Caco-2 (cell line): ENCODE measurements at regions not wholly inside any gene's neighbourhood (a gene's known extent, or its start where the extent isn't known, plus 50 kb on each side); places are given as distances from the start of the nearest gene placed in this dataset.

Experiments
- BruUV-seq: library from RNA; stranded (reverse); fragments of 400-500 nt; replicated peaks from 2 replicates; lab custom pipeline; 2021; lab: Mats Ljungman, UMichigan
- CTCF ChIA-PET: fragments of 300-600 bp; sonication (Branson Sonifier 250); formaldehyde crosslinking; loops from one replicate; lab custom pipeline; 2022; ENCODE audit warnings: antibody characterized with exemption; lab: Charles Lee
- POLR2A ChIA-PET: fragments of 300-600 bp; sonication (Branson Sonifier 250); formaldehyde crosslinking; loops from one replicate; lab custom pipeline; 2022; ENCODE audit warnings: antibody characterized with exemption; lab: Charles Lee
- DNase-seq, 2 experiments: peaks; one replicate each; pipeline versions ENCODE4 v3.0.0 to v3.0.0-alpha.2; 2020 to 2022
- H3K27me3 ChIP-seq: replicated peaks from 2 replicates; pipeline ENCODE4 v1.6.0; 2011; ENCODE audit warnings: low read length; ENCODE audit not compliant: control insufficient read depth, insufficient read depth
- H3K36me3 ChIP-seq: 2 replicates; pipeline ENCODE4 v1.5.1; 2011; ENCODE audit warnings: low read length; ENCODE audit not compliant: control insufficient read depth, insufficient read depth
- H3K4me1 ChIP-seq: fragments of 250-450 bp; sonication (Bioruptor Pico); 2 replicates; pipeline ENCODE4 v1.5.1; 2020; ENCODE audit warnings: mild to moderate bottlenecking
- H3K4me3 ChIP-seq: 2 replicates; pipeline ENCODE4 v1.5.1; 2011; ENCODE audit warnings: low read depth, mild to moderate bottlenecking, control low read depth, low read length
- H3K9me3 ChIP-seq: fragments of 250-450 bp; sonication (Bioruptor Pico); 2 replicates; pipeline ENCODE4 v1.5.1; 2020; ENCODE audit warnings: mild to moderate bottlenecking, moderate library complexity
- H3K27ac Mint-ChIP-seq: one replicate; pipeline ENCODE4 v1.8.0; 2022; ENCODE audit warnings: mixed read lengths; ENCODE audit not compliant: unreplicated experiment
- H3K27me3 Mint-ChIP-seq: one replicate; pipeline ENCODE4 v1.8.0; 2022; ENCODE audit warnings: mixed read lengths; ENCODE audit not compliant: insufficient read depth, unreplicated experiment
- H3K36me3 Mint-ChIP-seq: one replicate; pipeline ENCODE4 v1.8.0; 2022; ENCODE audit warnings: mild to moderate bottlenecking, mixed read lengths; ENCODE audit not compliant: insufficient read depth, unreplicated experiment
- H3K4me1 Mint-ChIP-seq: one replicate; pipeline ENCODE4 v1.8.0; 2022; ENCODE audit warnings: low read depth, mixed read lengths; ENCODE audit not compliant: unreplicated experiment
- H3K4me3 Mint-ChIP-seq: one replicate; pipeline ENCODE4 v1.8.0; 2022; ENCODE audit warnings: mild to moderate bottlenecking, moderate library complexity, mixed read lengths; ENCODE audit not compliant: unreplicated experiment
- H3K9me3 Mint-ChIP-seq: one replicate; pipeline ENCODE4 v1.8.0; 2022; ENCODE audit warnings: mixed read lengths; ENCODE audit not compliant: unreplicated experiment
- CTCF ChIP-seq, 2 experiments: fragments of 200-600 bp in 1 of 2; IDR thresholded peaks; 1 replicate in 1 of 2; 2 replicates in 1 of 2; pipeline versions ENCODE4 v1.5.1 to v1.8.0; 2011 to 2022; ENCODE audit warnings: antibody characterized with exemption in 1 of 2, control low read depth in 1 of 2, inconsistent platforms in 1 of 2, low read depth in 1 of 2, low read length in 1 of 2, mild to moderate bottlenecking in 1 of 2, moderate library complexity in 1 of 2; ENCODE audit not compliant: insufficient read depth in 1 of 2, severe bottlenecking in 1 of 2, unreplicated experiment in 1 of 2
- intact Hi-C: fragments of 100-400 bp; cut with micrococcal nuclease; formaldehyde crosslinking; loops from one replicate; pipeline ENCODE4 v1.10.0; 2022; ENCODE audit not compliant: unreplicated experiment

GRCh38 chr14:36014236-36014635 lies 162.3 kb downstream of the PTCSC3 start:
- Mint-ChIP-seq H3K4me3 (no peak overlapping the region), H3K36me3 (no peaks in the 10 kb centered on the region), H3K9me3 (no peaks in the 10 kb centered on the region), H3K4me1 (no peaks in the 10 kb centered on the region), H3K27ac (no peak overlapping the region), H3K27me3 (peaks cover 4% of the 10 kb centered on the region)
- ChIA-PET POLR2A (no interaction called here), CTCF (no interaction called here)
- intact Hi-C loops, result no loop called here
- Histone ChIP-seq H3K36me3 (no peaks in the 10 kb centered on the region), H3K4me3 (no peak overlapping the region), H3K9me3 (no peaks in the 10 kb centered on the region), H3K27me3 (no peaks in the 10 kb centered on the region; the same call in 1 of the 2 replicates), H3K4me1 (no peaks in the 10 kb centered on the region)
- no peak for DNase-seq
- no peak for TF ChIP-seq CTCF (IDR thresholded peaks at IDR 0.05; ENCODE audit: insufficient read depth in 1 of 2, low read depth in 1 of 2, low read length in 1 of 2, severe bottlenecking in 1 of 2, unreplicated experiment in 1 of 2)
- BruUV-seq, result no TSS peak

GRCh38 chr14:36013483-36013882 lies 163.0 kb downstream of the PTCSC3 start:
- Mint-ChIP-seq H3K27me3 (peaks cover 8% of the 10 kb centered on the region), H3K4me3 (no peak overlapping the region), H3K27ac (no peak overlapping the region), H3K4me1 (no peaks in the 10 kb centered on the region), H3K9me3 (no peaks in the 10 kb centered on the region), H3K36me3 (no peaks in the 10 kb centered on the region)
- ChIA-PET POLR2A (no interaction called here), CTCF (no interaction called here)
- no peaks in the 10 kb centered on the region; the same call in 1 of the 2 replicates for H3K27me3 ChIP-seq
- no peak overlapping the region for H3K4me3 ChIP-seq
- TF ChIP-seq CTCF (IDR thresholded peaks at IDR 0.05; ENCODE audit: insufficient read depth in 1 of 2, low read depth in 1 of 2, low read length in 1 of 2, severe bottlenecking in 1 of 2, unreplicated experiment in 1 of 2), result no peak
- no peaks in the 10 kb centered on the region for H3K36me3 ChIP-seq
- no TSS peak for BruUV-seq
- DNase-seq, result no peak
- H3K9me3 ChIP-seq, result no peaks in the 10 kb centered on the region
- no peaks in the 10 kb centered on the region for H3K4me1 ChIP-seq
- intact Hi-C loops, result no loop called here

GRCh38 chr14:36012621-36013020 lies 163.9 kb downstream of the PTCSC3 start:
- Mint-ChIP-seq H3K27me3 (peaks cover 11% of the 10 kb centered on the region), H3K9me3 (no peaks in the 10 kb centered on the region), H3K27ac (no peak overlapping the region), H3K4me3 (no peak overlapping the region), H3K4me1 (no peaks in the 10 kb centered on the region), H3K36me3 (no peaks in the 10 kb centered on the region)
- Histone ChIP-seq H3K9me3 (no peaks in the 10 kb centered on the region), H3K4me3 (no peak overlapping the region), H3K27me3 (no peaks in the 10 kb centered on the region), H3K36me3 (no peaks in the 10 kb centered on the region), H3K4me1 (no peaks in the 10 kb centered on the region)
- ChIA-PET CTCF (no interaction called here), POLR2A (no interaction called here)
- BruUV-seq, result no TSS peak
- TF ChIP-seq CTCF (IDR thresholded peaks at IDR 0.05; ENCODE audit: insufficient read depth in 1 of 2, low read depth in 1 of 2, low read length in 1 of 2, severe bottlenecking in 1 of 2, unreplicated experiment in 1 of 2), result no peak
- intact Hi-C loops, result no loop called here
- no peak for DNase-seq
